NB4 (cell line): ENCODE measurements at regions not wholly inside any gene's neighbourhood (a gene's known extent, or its start where the extent isn't known, plus 50 kb on each side); places are given as distances from the start of the nearest gene placed in this dataset.

Source experiments
- CTCF ChIP-seq: IDR thresholded peaks from one replicate; pipeline ENCODE4 v1.5.1; 2012; ENCODE audit warnings: low read depth, low read length
- MAX ChIP-seq: IDR thresholded peaks from 2 replicates; pipeline ENCODE4 v1.6.1; 2011; ENCODE audit warnings: low read depth, low read length

GRCh38 chr4:142944565-142944964 lies 98.5 kb upstream of the INPP4B start:
- TF ChIP-seq CTCF: no peak
- no peak for TF ChIP-seq MAX
